Left ventricle myocardium inferior (tissue), 1 donor: ENCODE measurements at regions not wholly inside any gene's neighbourhood (a gene's known extent, or its start where the extent isn't known, plus 50 kb on each side); places are given as distances from the start of the nearest gene placed in this dataset.

Source experiments
- DNase-seq: peaks from one replicate; pipeline ENCODE4 v3.0.0-alpha.2; 2020
- H3K27ac ChIP-seq: fragments of 200-600 bp; replicated peaks from 2 replicates; pipeline ENCODE4 v1.8.0; 2021
- H3K27me3 ChIP-seq: fragments of 200-600 bp; 2 replicates; pipeline ENCODE4 v1.8.0; 2021; ENCODE audit warnings: low read depth
- H3K36me3 ChIP-seq: fragments of 200-600 bp; 2 replicates; pipeline ENCODE4 v1.8.0; 2021
- H3K4me1 ChIP-seq: fragments of 200-600 bp; 2 replicates; pipeline ENCODE4 v1.8.0; 2021
- H3K4me3 ChIP-seq: fragments of 200-600 bp; 2 replicates; pipeline ENCODE4 v1.8.0; 2021; ENCODE audit warnings: mild to moderate bottlenecking, moderate library complexity
- H3K9me3 ChIP-seq: fragments of 200-600 bp; replicated peaks from 2 replicates; pipeline ENCODE4 v1.8.0; 2021
- CTCF ChIP-seq: fragments of 200-600 bp; IDR thresholded peaks from 2 replicates; pipeline ENCODE4 v1.8.0; 2021; ENCODE audit warnings: antibody characterized with exemption, mild to moderate bottlenecking, borderline replicate concordance
- intact Hi-C: fragments of 100-400 bp; cut with micrococcal nuclease; formaldehyde crosslinking; loops from one replicate; pipeline ENCODE4 v1.11.0; 2022
- donor health status: DM: no; HTN: yes; CAD: no; lungs with severe emphysema.

GRCh38 chr6:138716013-138716412 lies 57.6 kb upstream of the CCDC28A start:
- H3K27ac ChIP-seq, result no peak overlapping the region
- no peak for DNase-seq
- H3K27me3 ChIP-seq, result peaks cover 11% of the 10 kb centered on the region
- H3K36me3 ChIP-seq, result no peaks in the 10 kb centered on the region
- H3K4me1 ChIP-seq, result peaks cover 11% of the 10 kb centered on the region
- intact Hi-C loops, result no loop called here
- no peak for TF ChIP-seq CTCF
- H3K4me3 ChIP-seq, result no peak overlapping the region
- peaks cover 16% of the 10 kb centered on the region for H3K9me3 ChIP-seq

DNA sequence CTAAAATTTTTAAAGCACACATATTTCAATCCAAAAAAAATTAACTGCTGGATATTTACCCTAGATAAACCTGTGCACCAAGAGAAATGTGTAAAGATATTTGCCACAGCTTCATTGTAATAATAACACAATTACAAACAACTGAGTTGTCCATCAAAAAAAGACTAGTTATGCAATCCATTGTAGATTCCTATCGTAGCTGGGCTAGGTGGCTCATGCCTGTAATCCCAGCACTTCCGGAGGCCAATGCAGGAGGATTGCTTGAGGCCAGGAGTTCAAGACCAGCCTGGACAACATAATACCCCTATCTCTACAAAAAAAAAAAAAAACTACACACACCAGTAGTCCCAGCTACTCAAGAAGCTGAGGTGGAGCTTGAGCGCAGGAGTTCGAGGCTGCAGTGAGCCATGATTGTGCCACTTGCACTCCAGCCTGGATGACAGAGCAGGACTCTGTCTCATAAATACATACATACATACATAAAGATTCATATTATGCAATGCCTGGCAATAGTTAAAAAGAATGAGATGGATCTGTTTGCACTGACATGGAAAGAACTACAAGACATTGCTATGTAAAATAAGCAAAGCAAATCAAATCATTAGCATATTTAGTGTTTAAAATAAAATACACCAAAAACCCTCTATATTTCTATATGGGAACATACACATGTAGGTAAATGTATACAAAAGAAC lies 56.5 kb upstream of the CCDC28A start:
- Histone ChIP-seq H3K9me3 (peaks cover 16% of the 10 kb centered on the region), H3K4me1 (peaks cover 11% of the 10 kb centered on the region), H3K4me3 (no peak overlapping the region), H3K27ac (no peak overlapping the region), H3K36me3 (no peaks in the 10 kb centered on the region), H3K27me3 (no peaks in the 10 kb centered on the region)
- no peak for TF ChIP-seq CTCF
- DNase-seq, result no peak
- intact Hi-C loops, result no loop called here

- no peaks in the 10 kb centered on the region for H3K36me3 ChIP-seq
- intact Hi-C loops, result no loop called here
- no peaks in the 10 kb centered on the region for H3K27me3 ChIP-seq
- peak overlapping the region; percentile 81 for H3K27ac ChIP-seq
- H3K4me1 ChIP-seq, result peaks cover 23% of the 10 kb centered on the region
- H3K9me3 ChIP-seq, result peaks cover 13% of the 10 kb centered on the region
- no peak for DNase-seq
- H3K4me3 ChIP-seq, result no peak overlapping the region
- TF ChIP-seq CTCF, result no peak
Measured at GRCh38 chr6:138719011-138719635, 54.4 kb upstream of the CCDC28A start.

DNA sequence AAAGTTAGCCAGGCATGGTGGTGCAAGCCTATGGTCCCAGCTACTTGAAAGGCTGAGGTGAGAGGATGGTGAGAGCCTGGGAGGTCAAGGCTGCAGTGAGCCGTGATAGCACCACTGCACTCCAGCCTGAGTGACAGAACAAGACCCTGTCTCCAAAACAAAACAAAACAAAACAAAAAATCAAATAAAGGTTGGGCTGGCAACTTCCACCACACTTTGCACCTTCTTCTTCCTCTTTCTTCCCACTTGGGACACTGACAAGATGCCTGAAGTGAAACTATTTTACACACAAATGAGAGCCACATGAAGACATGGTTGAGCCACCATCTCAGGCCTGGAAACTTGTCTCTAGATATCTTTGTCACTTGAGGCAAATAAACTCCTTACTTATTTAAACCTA lies 53.8 kb upstream of the CCDC28A start:
- Histone ChIP-seq H3K9me3 (peaks cover 7% of the 10 kb centered on the region), H3K27ac (peak overlapping the region; percentile 81), H3K27me3 (no peaks in the 10 kb centered on the region), H3K4me3 (no peak overlapping the region), H3K36me3 (no peaks in the 10 kb centered on the region), H3K4me1 (peaks cover 29% of the 10 kb centered on the region)
- no peak for DNase-seq
- TF ChIP-seq CTCF, result no peak
- intact Hi-C loops, result no loop called here

DNA sequence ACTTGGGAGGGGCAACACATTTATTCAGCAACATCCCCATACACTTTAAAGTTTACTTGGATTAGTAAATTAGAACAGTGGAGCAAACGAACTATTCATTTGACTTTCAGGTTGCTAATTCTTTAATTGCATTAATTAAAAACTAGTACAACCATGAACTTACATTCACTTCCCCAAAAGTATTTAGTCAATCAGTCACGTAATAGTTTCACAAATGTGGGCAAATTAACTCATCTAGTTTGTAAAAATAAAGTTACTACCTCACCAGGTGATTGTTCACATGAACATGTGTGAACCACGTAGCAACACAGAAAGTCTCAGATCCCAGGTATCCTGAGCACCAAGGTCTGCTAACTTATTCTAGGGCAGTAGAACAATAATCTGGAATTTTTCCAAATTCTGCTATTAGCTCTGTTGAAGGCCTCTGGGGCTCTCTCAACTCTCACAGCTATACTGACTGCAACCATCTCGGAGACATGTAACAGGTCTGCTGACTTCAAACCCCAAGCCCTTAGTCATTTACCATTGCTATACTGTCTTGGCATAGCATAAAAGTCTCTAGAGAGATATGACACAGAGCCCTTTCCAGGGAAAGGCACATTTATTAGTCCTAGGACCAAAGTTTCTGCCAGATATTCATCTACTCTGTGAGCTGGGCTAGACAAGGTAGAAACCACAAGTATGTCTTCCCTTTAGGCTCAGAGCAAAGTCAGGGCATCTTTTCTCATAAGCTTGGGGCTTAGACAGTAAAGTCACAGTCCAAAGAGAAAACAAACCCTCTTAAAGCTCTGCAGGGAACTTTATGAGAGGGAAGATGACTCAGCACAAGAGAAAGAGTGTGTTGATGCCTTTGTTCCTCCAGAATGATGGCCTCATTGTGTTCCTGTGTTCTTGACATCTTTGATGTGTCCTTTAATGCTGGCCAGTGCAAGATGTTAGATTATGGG lies 50.9 kb upstream of the CCDC28A start:
- intact Hi-C loops, result no loop called here
- TF ChIP-seq CTCF, result no peak
- no peaks in the 10 kb centered on the region for H3K9me3 ChIP-seq
- peaks cover 29% of the 10 kb centered on the region for H3K4me1 ChIP-seq
- H3K27ac ChIP-seq, result peak overlapping the region; percentile 4
- H3K36me3 ChIP-seq, result no peaks in the 10 kb centered on the region
- no peak overlapping the region for H3K4me3 ChIP-seq
- no peaks in the 10 kb centered on the region for H3K27me3 ChIP-seq
- DNase-seq, result no peak
